ENCODE measurements at regions not wholly inside any gene's neighbourhood (a gene's known extent, or its start where the extent isn't known, plus 50 kb on each side); places are given as distances from the start of the nearest gene placed in this dataset.

GRCh38 chr5:163005949-163006348 lies 431.4 kb upstream of the CCNG1 start:
- WGBS, 2 experiments (ENCODE audit: insufficient coverage in 2 of 2): no CpG with 5 or more reads among the region's 1 CpG
- Histone ChIP-seq H3K9me3 (ENCODE audit: control insufficient read depth, low read length) (no peaks in the 10 kb centered on the region), H3K4me3 (ENCODE audit: extremely low read depth, insufficient read depth, low read length, poor library complexity, severe bottlenecking) (no peak overlapping the region), H3K4me1 (ENCODE audit: control insufficient read depth, insufficient read depth, low read length, poor library complexity, severe bottlenecking) (no peaks in the 10 kb centered on the region), H3K36me3 (ENCODE audit: control insufficient read depth, insufficient read depth, low read length) (no peaks in the 10 kb centered on the region), H3K27ac (ENCODE audit: low read depth, low read length, severe bottlenecking) (no peak overlapping the region)

- Histone ChIP-seq H3K4me3 (ENCODE audit: extremely low read depth, insufficient read depth, low read length, poor library complexity, severe bottlenecking) (no peak overlapping the region), H3K9me3 (ENCODE audit: control insufficient read depth, low read length) (no peaks in the 10 kb centered on the region), H3K4me1 (ENCODE audit: control insufficient read depth, insufficient read depth, low read length, poor library complexity, severe bottlenecking) (no peaks in the 10 kb centered on the region), H3K27ac (ENCODE audit: low read depth, low read length, severe bottlenecking) (no peak overlapping the region), H3K36me3 (ENCODE audit: control insufficient read depth, insufficient read depth, low read length) (no peaks in the 10 kb centered on the region)
- 100% methylated on average over 1 of the region's 1 CpG for WGBS, 2 experiments (ENCODE audit: insufficient coverage in 2 of 2)
Observed at GRCh38 chr5:163022582-163023128, 414.7 kb upstream of the CCNG1 start.

- no peak overlapping the region for H3K27ac ChIP-seq (ENCODE audit: low read depth, low read length, severe bottlenecking)
Observed at GRCh38 chr5:163023846-163024245, 413.5 kb upstream of the CCNG1 start.

GRCh38 chr5:163024936-163025335 lies 412.5 kb upstream of the CCNG1 start:
- 83 to 86% methylated on average over 2 to 3 of the region's 7 CpGs for WGBS, 2 experiments (ENCODE audit: insufficient coverage in 2 of 2)
- Histone ChIP-seq H3K9me3 (ENCODE audit: control insufficient read depth, low read length) (no peaks in the 10 kb centered on the region), H3K36me3 (ENCODE audit: control insufficient read depth, insufficient read depth, low read length) (no peaks in the 10 kb centered on the region), H3K27ac (ENCODE audit: low read depth, low read length, severe bottlenecking) (no peak overlapping the region), H3K4me1 (ENCODE audit: control insufficient read depth, insufficient read depth, low read length, poor library complexity, severe bottlenecking) (no peaks in the 10 kb centered on the region), H3K4me3 (ENCODE audit: extremely low read depth, insufficient read depth, low read length, poor library complexity, severe bottlenecking) (no peak overlapping the region)

More at GRCh38 chr5:163023846-163024245, 413.5 kb upstream of the CCNG1 start:
- Histone ChIP-seq H3K4me3 (ENCODE audit: extremely low read depth, insufficient read depth, low read length, poor library complexity, severe bottlenecking) (no peak overlapping the region), H3K36me3 (ENCODE audit: control insufficient read depth, insufficient read depth, low read length) (no peaks in the 10 kb centered on the region), H3K9me3 (ENCODE audit: control insufficient read depth, low read length) (no peaks in the 10 kb centered on the region), H3K4me1 (ENCODE audit: control insufficient read depth, insufficient read depth, low read length, poor library complexity, severe bottlenecking) (no peaks in the 10 kb centered on the region)
- 95 to 97% methylated on average over 2 of the region's 2 CpGs for WGBS, 2 experiments (ENCODE audit: insufficient coverage in 2 of 2)

GRCh38 chr5:163033656-163034055 lies 403.7 kb upstream of the CCNG1 start:
- WGBS, 2 experiments (ENCODE audit: insufficient coverage in 2 of 2): no CpG with 5 or more reads among the region's 3 CpGs
- H3K27ac ChIP-seq (ENCODE audit: low read depth, low read length, severe bottlenecking): no peak overlapping the region
- no peaks in the 10 kb centered on the region for H3K9me3 ChIP-seq (ENCODE audit: control insufficient read depth, low read length)
- no peaks in the 10 kb centered on the region for H3K36me3 ChIP-seq (ENCODE audit: control insufficient read depth, insufficient read depth, low read length)
- H3K4me3 ChIP-seq (ENCODE audit: extremely low read depth, insufficient read depth, low read length, poor library complexity, severe bottlenecking): no peak overlapping the region
- H3K4me1 ChIP-seq (ENCODE audit: control insufficient read depth, insufficient read depth, low read length, poor library complexity, severe bottlenecking): no peaks in the 10 kb centered on the region

- no peak overlapping the region for H3K4me3 ChIP-seq (ENCODE audit: extremely low read depth, insufficient read depth, low read length, poor library complexity, severe bottlenecking)
- WGBS, 2 experiments (ENCODE audit: insufficient coverage in 2 of 2): 83 to 100% methylated on average over 1 of the region's 1 CpG
- H3K36me3 ChIP-seq (ENCODE audit: control insufficient read depth, insufficient read depth, low read length): no peaks in the 10 kb centered on the region
- no peak overlapping the region for H3K27ac ChIP-seq (ENCODE audit: low read depth, low read length, severe bottlenecking)
- H3K4me1 ChIP-seq (ENCODE audit: control insufficient read depth, insufficient read depth, low read length, poor library complexity, severe bottlenecking): no peaks in the 10 kb centered on the region
- H3K9me3 ChIP-seq (ENCODE audit: control insufficient read depth, low read length): no peaks in the 10 kb centered on the region
Observed at GRCh38 chr5:163041254-163041653, 396.1 kb upstream of the CCNG1 start.

- no peak overlapping the region for H3K4me3 ChIP-seq (ENCODE audit: extremely low read depth, insufficient read depth, low read length, poor library complexity, severe bottlenecking)
- no peaks in the 10 kb centered on the region for H3K9me3 ChIP-seq (ENCODE audit: control insufficient read depth, low read length)
- WGBS, 2 experiments (ENCODE audit: insufficient coverage in 2 of 2): 57 to 92% methylated on average over 1 of the region's 3 CpGs
- no peaks in the 10 kb centered on the region for H3K4me1 ChIP-seq (ENCODE audit: control insufficient read depth, insufficient read depth, low read length, poor library complexity, severe bottlenecking)
- H3K27ac ChIP-seq (ENCODE audit: low read depth, low read length, severe bottlenecking): no peak overlapping the region
- H3K36me3 ChIP-seq (ENCODE audit: control insufficient read depth, insufficient read depth, low read length): no peaks in the 10 kb centered on the region
Observed at GRCh38 chr5:163079618-163080017, 357.8 kb upstream of the CCNG1 start.

- Histone ChIP-seq H3K36me3 (ENCODE audit: control insufficient read depth, insufficient read depth, low read length) (no peaks in the 10 kb centered on the region), H3K9me3 (ENCODE audit: control insufficient read depth, low read length) (no peaks in the 10 kb centered on the region), H3K4me1 (ENCODE audit: control insufficient read depth, insufficient read depth, low read length, poor library complexity, severe bottlenecking) (no peaks in the 10 kb centered on the region), H3K27ac (ENCODE audit: low read depth, low read length, severe bottlenecking) (no peak overlapping the region), H3K4me3 (ENCODE audit: extremely low read depth, insufficient read depth, low read length, poor library complexity, severe bottlenecking) (no peak overlapping the region)
- WGBS, 2 experiments (ENCODE audit: insufficient coverage in 2 of 2): 50 to 85% methylated on average over 1 of the region's 1 CpG
Observed at GRCh38 chr5:163089230-163089629, 348.2 kb upstream of the CCNG1 start.

GRCh38 chr5:163089926-163090325 lies 347.5 kb upstream of the CCNG1 start:
- Histone ChIP-seq H3K36me3 (ENCODE audit: control insufficient read depth, insufficient read depth, low read length) (no peaks in the 10 kb centered on the region), H3K4me1 (ENCODE audit: control insufficient read depth, insufficient read depth, low read length, poor library complexity, severe bottlenecking) (no peaks in the 10 kb centered on the region), H3K4me3 (ENCODE audit: extremely low read depth, insufficient read depth, low read length, poor library complexity, severe bottlenecking) (no peak overlapping the region), H3K9me3 (ENCODE audit: control insufficient read depth, low read length) (no peaks in the 10 kb centered on the region), H3K27ac (ENCODE audit: low read depth, low read length, severe bottlenecking) (no peak overlapping the region)
- WGBS, 2 experiments (ENCODE audit: insufficient coverage in 2 of 2): no CpG with 5 or more reads among the region's 1 CpG

- 33 to 40% methylated on average over 2 to 3 of the region's 8 CpGs for WGBS, 2 experiments (ENCODE audit: insufficient coverage in 2 of 2)
- H3K4me1 ChIP-seq (ENCODE audit: control insufficient read depth, insufficient read depth, low read length, poor library complexity, severe bottlenecking): no peaks in the 10 kb centered on the region
Observed at GRCh38 chr5:163094492-163095180, 342.8 kb upstream of the CCNG1 start.

GRCh38 chr5:163104464-163104863 lies 332.9 kb upstream of the CCNG1 start:
- Histone ChIP-seq H3K36me3 (ENCODE audit: control insufficient read depth, insufficient read depth, low read length) (no peaks in the 10 kb centered on the region), H3K4me3 (ENCODE audit: extremely low read depth, insufficient read depth, low read length, poor library complexity, severe bottlenecking) (no peak overlapping the region), H3K27ac (ENCODE audit: low read depth, low read length, severe bottlenecking) (no peak overlapping the region), H3K9me3 (ENCODE audit: control insufficient read depth, low read length) (no peaks in the 10 kb centered on the region), H3K4me1 (ENCODE audit: control insufficient read depth, insufficient read depth, low read length, poor library complexity, severe bottlenecking) (no peaks in the 10 kb centered on the region)
- 60 to 82% methylated on average over 2 to 3 of the region's 5 CpGs for WGBS, 2 experiments (ENCODE audit: insufficient coverage in 2 of 2)

More at GRCh38 chr5:163094492-163095180, 342.8 kb upstream of the CCNG1 start:
- no peaks in the 10 kb centered on the region for H3K9me3 ChIP-seq (ENCODE audit: control insufficient read depth, low read length)
- no peaks in the 10 kb centered on the region for H3K36me3 ChIP-seq (ENCODE audit: control insufficient read depth, insufficient read depth, low read length)
- no peak overlapping the region for H3K4me3 ChIP-seq (ENCODE audit: extremely low read depth, insufficient read depth, low read length, poor library complexity, severe bottlenecking)
- H3K27ac ChIP-seq (ENCODE audit: low read depth, low read length, severe bottlenecking): no peak overlapping the region

Data from mesodermal cell (in vitro differentiated cells).